D721Med (cell line): ENCODE measurements at regions not wholly inside any gene's neighbourhood (a gene's known extent, or its start where the extent isn't known, plus 50 kb on each side); places are given as distances from the start of the nearest gene placed in this dataset.

Source experiments
- DNase-seq: peaks from one replicate; pipeline ENCODE4 v3.0.0; 2011; ENCODE audit warnings: low spot score; ENCODE audit not compliant: insufficient read length
- FAIRE-seq: peaks from 2 replicates; lab custom pipeline; 2011; peaks lifted over from hg19 to GRCh38; lab: Jason Lieb, UNC
- CTCF ChIP-seq: IDR thresholded peaks from 2 replicates; pipeline ENCODE4 v1.5.1; 2012; ENCODE audit warnings: mild to moderate bottlenecking, control low read depth; ENCODE audit not compliant: insufficient read depth; ENCODE audit errors: missing control alignments

GRCh38 chr6:134835993-134836392 lies 113.9 kb downstream of the ALDH8A1 start:
- DNase-seq = no peak
- no peak for TF ChIP-seq CTCF
- FAIRE-seq = no peak

- TF ChIP-seq CTCF = no peak
- no peak for FAIRE-seq
- DNase-seq = peak; percentile 27
Observed at GRCh38 chr6:134830940-134831339, 119.0 kb downstream of the ALDH8A1 start.

GRCh38 chr6:134830194-134830593 lies 119.7 kb downstream of the ALDH8A1 start:
- TF ChIP-seq CTCF = no peak
- DNase-seq (no peak), FAIRE-seq (no peak)

GRCh38 chr6:134828641-134829040 lies 121.3 kb downstream of the ALDH8A1 start:
- DNase-seq (no peak), FAIRE-seq (no peak)
- TF ChIP-seq CTCF = no peak

- no peak for TF ChIP-seq CTCF
- FAIRE-seq (no peak), DNase-seq (no peak)
Observed at GRCh38 chr6:134826889-134827737, 122.8 kb downstream of the ALDH8A1 start.

- DNase-seq = no peak
- TF ChIP-seq CTCF = no peak
- no peak for FAIRE-seq
Observed at GRCh38 chr6:134823710-134824034, 126.2 kb downstream of the ALDH8A1 start.

GRCh38 chr6:134822920-134823709 lies 126.8 kb downstream of the ALDH8A1 start:
- FAIRE-seq (no peak), DNase-seq (peak; percentile 35)

More at GRCh38 chr6:134822920-134823709, 126.8 kb downstream of the ALDH8A1 start:
- peak; percentile 95 for TF ChIP-seq CTCF
